DND-41 (cell line): ENCODE measurements at regions not wholly inside any gene's neighbourhood (a gene's known extent, or its start where the extent isn't known, plus 50 kb on each side); places are given as distances from the start of the nearest gene placed in this dataset.
A peak's percentile ranks its signal among the peaks of the same experiment; 100 is the strongest.

Source experiments
- ATAC-seq: fragments of 200-7000 bp; cut with Tn5 transposase; 3 replicates; pipeline ENCODE4 v1.9.1; 2021; ENCODE audit warnings: low read depth; ENCODE audit not compliant: insufficient read depth
- DNase-seq: peaks from one replicate; pipeline ENCODE4 v3.0.0-alpha.2; 2020
- H2AFZ ChIP-seq: 2 replicates; pipeline ENCODE4 v1.6.0; 2012; ENCODE audit warnings: low read depth, low read length
- H3K27ac ChIP-seq: 2 replicates; pipeline ENCODE4 v1.5.1; 2012; ENCODE audit warnings: low read length, inconsistent platforms
- H3K27me3 ChIP-seq: fragments of 200-600 bp; sonication (generic); 2 replicates; pipeline ENCODE4 v1.6.0; 2012; ENCODE audit warnings: low read length, mild to moderate bottlenecking, inconsistent platforms; ENCODE audit not compliant: insufficient read depth, poor library complexity
- H3K36me3 ChIP-seq: 2 replicates; pipeline ENCODE4 v1.5.1; 2012; ENCODE audit warnings: low read length, inconsistent platforms; ENCODE audit not compliant: insufficient read depth
- H3K4me1 ChIP-seq: 2 replicates; pipeline ENCODE4 v1.5.1; 2012; ENCODE audit warnings: mild to moderate bottlenecking, low read length; ENCODE audit not compliant: insufficient read depth
- H3K4me2 ChIP-seq: 2 replicates; pipeline ENCODE4 v1.6.0; 2012; ENCODE audit warnings: mild to moderate bottlenecking, moderate library complexity, low read length, inconsistent platforms; ENCODE audit not compliant: insufficient read depth
- H3K4me3 ChIP-seq, 2 experiments: fragments of 200-600 bp in 1 of 2; shearing (Covaris generic) in 1 of 2; 2 replicates each; pipeline ENCODE4 v1.5.1; 2012 to 2016; ENCODE audit warnings: inconsistent platforms in 2 of 2, low read length in 2 of 2, mild to moderate bottlenecking in 2 of 2, low read depth in 1 of 2, moderate library complexity in 1 of 2
- H3K79me2 ChIP-seq: 2 replicates; pipeline ENCODE4 v1.6.0; 2012; ENCODE audit warnings: low read length, inconsistent platforms; ENCODE audit not compliant: insufficient read depth
- H3K9ac ChIP-seq: 2 replicates; pipeline ENCODE4 v1.6.0; 2012; ENCODE audit warnings: low read depth, mild to moderate bottlenecking, inconsistent platforms, low read length, moderate library complexity
- H3K9me3 ChIP-seq: 2 replicates; pipeline ENCODE4 v1.5.1; 2012; ENCODE audit warnings: low read length, moderate library complexity, mild to moderate bottlenecking, inconsistent platforms; ENCODE audit not compliant: insufficient read depth, severe bottlenecking
- H4K20me1 ChIP-seq: 2 replicates; pipeline ENCODE4 v1.6.0; 2012; ENCODE audit warnings: low read length; ENCODE audit not compliant: insufficient read depth
- EZH2 ChIP-seq: IDR thresholded peaks from 3 replicates; pipeline ENCODE4 v1.6.1; 2012; ENCODE audit warnings: borderline replicate concordance, low read depth, mild to moderate bottlenecking, moderate library complexity, low read length, inconsistent platforms; ENCODE audit not compliant: severe bottlenecking
- TF ChIP-seq, protein P1 (sequence below): IDR thresholded peaks from 2 replicates; pipeline ENCODE4 v1.5.1; 2012; ENCODE audit warnings: borderline replicate concordance, low read length, moderate library complexity, mild to moderate bottlenecking; ENCODE audit not compliant: poor library complexity, severe bottlenecking; ENCODE audit errors: extremely low read depth

DNA sequence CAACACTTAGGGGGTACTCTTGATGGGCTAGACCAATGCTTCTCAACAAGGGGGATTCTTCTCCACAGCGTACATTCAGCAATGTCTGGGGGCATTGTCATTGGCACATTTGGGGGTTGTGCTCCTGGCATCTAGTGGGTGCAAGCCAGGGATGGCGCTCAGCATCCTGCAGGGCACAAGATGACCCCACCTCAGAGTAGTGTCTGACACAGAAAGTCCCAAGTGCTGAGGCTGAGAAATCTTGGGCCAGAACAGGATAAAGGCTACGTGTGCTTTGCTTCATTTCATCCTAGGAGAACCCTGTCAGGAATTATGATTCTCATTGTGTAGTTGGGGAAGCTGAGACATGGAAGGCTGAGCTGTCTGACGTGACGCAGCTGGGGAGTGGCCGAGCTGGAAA lies 298.6 kb downstream of the CDH26 start:
- no peaks in the 10 kb centered on the region for H4K20me1 ChIP-seq
- peaks cover 87% of the 10 kb centered on the region for H3K79me2 ChIP-seq
- H3K27me3 ChIP-seq: no peaks in the 10 kb centered on the region
- H3K36me3 ChIP-seq: peaks cover 54% of the 10 kb centered on the region
- no peak for DNase-seq
- H3K4me2 ChIP-seq: peak overlapping the region; percentile 70
- no peaks in the 10 kb centered on the region for H3K9me3 ChIP-seq
- H2AFZ ChIP-seq: no peak overlapping the region
- peak overlapping the region; percentile 98 for H3K27ac ChIP-seq
- peak overlapping the region; percentile 19 to 61; a peak in 3 of 4 replicates for H3K4me3 ChIP-seq
- ATAC-seq: no peak
- peaks cover 99% of the 10 kb centered on the region for H3K4me1 ChIP-seq
- TF ChIP-seq EZH2: no peak
- TF ChIP-seq, protein P1, sequence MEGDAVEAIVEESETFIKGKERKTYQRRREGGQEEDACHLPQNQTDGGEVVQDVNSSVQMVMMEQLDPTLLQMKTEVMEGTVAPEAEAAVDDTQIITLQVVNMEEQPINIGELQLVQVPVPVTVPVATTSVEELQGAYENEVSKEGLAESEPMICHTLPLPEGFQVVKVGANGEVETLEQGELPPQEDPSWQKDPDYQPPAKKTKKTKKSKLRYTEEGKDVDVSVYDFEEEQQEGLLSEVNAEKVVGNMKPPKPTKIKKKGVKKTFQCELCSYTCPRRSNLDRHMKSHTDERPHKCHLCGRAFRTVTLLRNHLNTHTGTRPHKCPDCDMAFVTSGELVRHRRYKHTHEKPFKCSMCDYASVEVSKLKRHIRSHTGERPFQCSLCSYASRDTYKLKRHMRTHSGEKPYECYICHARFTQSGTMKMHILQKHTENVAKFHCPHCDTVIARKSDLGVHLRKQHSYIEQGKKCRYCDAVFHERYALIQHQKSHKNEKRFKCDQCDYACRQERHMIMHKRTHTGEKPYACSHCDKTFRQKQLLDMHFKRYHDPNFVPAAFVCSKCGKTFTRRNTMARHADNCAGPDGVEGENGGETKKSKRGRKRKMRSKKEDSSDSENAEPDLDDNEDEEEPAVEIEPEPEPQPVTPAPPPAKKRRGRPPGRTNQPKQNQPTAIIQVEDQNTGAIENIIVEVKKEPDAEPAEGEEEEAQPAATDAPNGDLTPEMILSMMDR: no peak
- peak overlapping the region; percentile 73 for H3K9ac ChIP-seq

DNA sequence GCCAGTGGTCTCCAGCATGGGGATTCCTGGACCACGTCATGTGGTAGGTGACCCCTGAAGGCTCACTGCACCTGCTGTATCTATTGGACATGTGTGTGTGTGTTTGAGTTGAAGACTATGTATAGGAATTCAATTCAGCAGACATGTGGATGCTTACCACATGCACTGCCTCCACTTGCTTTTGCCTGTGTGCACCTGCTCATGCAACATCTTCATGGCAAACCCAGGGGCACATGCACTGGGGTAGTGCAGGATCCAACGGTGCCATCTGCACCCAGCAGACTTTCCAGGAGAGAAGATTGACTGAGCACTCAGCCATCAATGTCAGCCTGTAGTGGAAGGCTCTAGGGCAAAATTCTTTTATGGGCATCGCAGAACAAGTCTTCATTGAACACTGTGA lies 299.4 kb downstream of the CDH26 start:
- DNase-seq (peak; percentile 54), ATAC-seq (peak; percentile 8; the same call in 1 of the 3 replicates)
- Histone ChIP-seq H3K9ac (peak overlapping the region; percentile 73), H3K4me2 (peak overlapping the region; percentile 70), H3K27me3 (no peaks in the 10 kb centered on the region), H2AFZ (no peak overlapping the region), H4K20me1 (no peaks in the 10 kb centered on the region), H3K4me1 (peaks cover 100% of the 10 kb centered on the region), H3K79me2 (peaks cover 89% of the 10 kb centered on the region), H3K27ac (peak overlapping the region; percentile 98), H3K9me3 (no peaks in the 10 kb centered on the region), H3K4me3 (peak overlapping the region; percentile 19 to 61; a peak in 3 of 4 replicates), H3K36me3 (peaks cover 54% of the 10 kb centered on the region)
- TF ChIP-seq EZH2: no peak
- TF ChIP-seq, protein P1: no peak

DNA sequence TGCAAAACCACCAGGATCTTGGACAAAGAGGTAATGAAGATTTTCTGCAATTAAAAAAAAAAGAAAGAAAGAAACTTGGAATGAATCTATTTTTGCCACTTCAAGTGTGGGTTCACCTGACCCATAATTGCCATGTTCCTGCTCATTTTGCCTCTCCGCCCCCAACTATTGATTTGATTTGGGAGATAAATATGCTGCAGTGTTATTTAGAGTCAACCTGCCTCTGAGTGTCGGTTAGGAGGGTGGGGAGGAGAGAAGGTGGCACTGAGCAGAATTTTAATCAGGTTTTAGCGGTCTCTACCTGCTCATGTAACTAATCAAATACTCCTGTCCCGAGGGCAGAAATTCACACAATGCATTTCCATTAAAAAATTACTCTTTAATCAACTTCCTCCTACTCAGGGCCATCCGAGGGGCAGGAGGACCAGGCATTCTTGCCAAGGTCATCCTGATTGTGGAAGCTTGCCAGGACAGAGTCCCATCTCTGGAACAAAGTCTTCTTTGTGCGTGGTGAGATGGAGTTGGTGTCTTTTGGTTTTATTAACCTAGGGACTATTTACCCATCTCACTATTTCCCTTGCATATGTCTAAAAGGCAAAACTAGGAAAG lies 300.1 kb downstream of the CDH26 start:
- no peak for ATAC-seq
- no peak for TF ChIP-seq EZH2
- TF ChIP-seq, protein P1: no peak
- no peak overlapping the region for H2AFZ ChIP-seq

More for the DNA sequence above, 300.1 kb downstream of the CDH26 start:
- Histone ChIP-seq H3K27me3 (no peaks in the 10 kb centered on the region), H3K79me2 (peaks cover 89% of the 10 kb centered on the region), H3K36me3 (peaks cover 55% of the 10 kb centered on the region), H3K27ac (peak overlapping the region; percentile 98), H3K4me2 (peak overlapping the region; percentile 70), H3K9ac (peak overlapping the region; percentile 73), H3K4me3 (peak overlapping the region in 1 of 2 experiments; percentile 61; a peak in 2 of 4 replicates), H3K9me3 (no peaks in the 10 kb centered on the region), H3K4me1 (peaks cover 100% of the 10 kb centered on the region), H4K20me1 (no peaks in the 10 kb centered on the region)
- DNase-seq: no peak
